HG03039 (cell line): ENCODE measurements at regions not wholly inside any gene's neighbourhood (a gene's known extent, or its start where the extent isn't known, plus 50 kb on each side); places are given as distances from the start of the nearest gene placed in this dataset.

ENCODE experiments used
- ATAC-seq: cut with Tn5 transposase; IDR thresholded peaks from one replicate; pipeline ENCODE4 v1.9.1; 2021; ENCODE audit warnings: mild to moderate bottlenecking, moderate library complexity; ENCODE audit not compliant: unreplicated experiment

DNA sequence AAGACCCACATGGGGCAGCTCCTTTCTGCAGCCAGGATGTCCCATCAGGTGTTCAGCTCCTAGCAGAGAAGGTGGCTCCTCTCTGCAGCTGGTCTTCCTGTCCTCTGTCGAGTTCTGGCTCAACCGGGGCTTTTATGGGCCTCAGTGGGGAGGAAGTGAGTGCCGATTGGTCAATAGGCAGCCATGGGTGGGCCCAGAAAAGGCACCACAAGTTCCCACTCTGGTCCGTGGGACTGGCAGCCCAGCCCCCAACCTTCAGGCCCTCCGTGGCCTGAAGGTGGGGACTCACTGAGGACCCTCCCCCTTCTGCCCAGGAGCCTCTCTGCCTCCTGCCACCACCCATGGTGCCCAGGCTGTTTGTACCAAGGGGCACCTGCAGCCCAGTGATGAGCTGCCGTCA, 161.7 kb upstream of the DUSP10 start:
- no peak for ATAC-seq

DNA sequence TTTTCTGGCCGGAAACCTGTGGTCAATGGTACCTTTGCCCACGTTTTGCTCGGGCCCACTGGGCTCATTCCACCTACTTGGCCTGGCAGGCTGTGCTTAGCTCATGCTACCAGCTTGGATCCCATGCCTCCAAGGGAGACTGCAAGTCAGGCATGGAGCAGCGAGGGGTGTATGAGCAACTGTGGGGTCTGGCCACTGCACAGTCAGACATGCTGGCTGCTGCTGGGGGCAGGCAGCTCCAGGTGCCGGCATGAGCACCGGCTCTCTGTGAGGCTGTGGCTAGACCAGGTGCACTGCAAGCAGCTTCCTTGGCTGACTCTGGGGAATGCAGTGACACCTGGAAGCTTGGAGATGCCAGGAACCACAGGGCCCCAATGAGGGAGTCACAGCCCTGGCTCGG, 161.1 kb upstream of the DUSP10 start:
- no peak for ATAC-seq

DNA sequence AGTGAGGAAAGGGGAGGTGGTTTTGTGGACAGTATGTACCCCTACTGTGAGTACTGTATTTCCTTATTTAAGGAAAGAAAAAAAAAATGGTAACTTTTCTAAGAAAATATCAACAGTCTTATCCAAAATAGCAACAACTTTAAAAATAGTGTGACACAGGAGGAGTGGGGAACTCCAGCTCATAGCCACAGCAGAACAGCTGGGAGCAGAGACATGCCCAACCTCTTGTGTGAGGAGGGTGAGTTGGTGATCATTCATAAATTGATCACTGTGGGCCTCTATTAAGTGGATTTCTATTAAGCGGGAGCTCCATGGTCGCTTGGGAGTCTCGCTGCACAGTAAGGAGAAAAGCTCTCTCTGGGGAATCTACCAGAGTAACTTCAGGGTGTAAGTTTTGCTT, 158.8 kb upstream of the DUSP10 start:
- no peak for ATAC-seq

DNA sequence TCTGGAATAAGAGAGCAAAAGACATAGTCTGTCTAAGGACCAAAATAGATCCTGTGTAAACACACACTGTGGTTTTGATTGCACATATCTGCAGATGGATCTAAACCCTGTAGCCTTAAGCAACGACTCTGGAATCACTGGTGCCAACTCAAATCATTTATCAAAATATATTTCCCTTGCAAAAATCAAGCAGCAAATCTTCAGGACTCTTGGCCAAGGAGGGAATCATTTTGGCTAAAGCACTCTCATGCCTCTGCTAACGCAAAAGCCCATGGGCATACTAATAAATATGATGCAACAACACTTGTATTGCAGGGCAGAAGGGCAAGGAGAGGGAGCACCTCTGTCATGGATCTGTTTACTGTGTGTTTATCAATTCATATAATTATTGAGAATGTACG, 155.4 kb upstream of the DUSP10 start:
- ATAC-seq: no peak

- no peak for ATAC-seq
Measured at GRCh38 chr1:221892301-221892830, 150.5 kb upstream of the DUSP10 start.

DNA sequence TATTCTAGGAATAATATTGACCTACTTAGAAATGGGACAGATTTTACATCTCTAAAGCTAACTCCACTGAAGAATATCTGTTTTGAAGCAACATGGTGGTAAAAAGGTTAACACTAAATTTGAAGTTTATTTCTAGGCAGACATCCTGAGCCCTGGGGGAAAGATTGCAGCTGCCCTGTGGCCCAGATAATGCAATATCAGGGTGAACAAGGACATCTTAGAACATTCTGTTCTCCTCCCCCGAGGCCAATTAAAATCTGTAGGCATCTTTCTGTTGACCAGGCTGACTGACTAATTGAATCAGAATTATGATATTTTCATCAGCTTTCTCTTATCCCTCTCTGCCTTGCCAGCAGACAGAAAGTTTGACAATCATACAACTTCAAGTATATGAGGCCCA, 149.8 kb upstream of the DUSP10 start:
- no peak for ATAC-seq

DNA sequence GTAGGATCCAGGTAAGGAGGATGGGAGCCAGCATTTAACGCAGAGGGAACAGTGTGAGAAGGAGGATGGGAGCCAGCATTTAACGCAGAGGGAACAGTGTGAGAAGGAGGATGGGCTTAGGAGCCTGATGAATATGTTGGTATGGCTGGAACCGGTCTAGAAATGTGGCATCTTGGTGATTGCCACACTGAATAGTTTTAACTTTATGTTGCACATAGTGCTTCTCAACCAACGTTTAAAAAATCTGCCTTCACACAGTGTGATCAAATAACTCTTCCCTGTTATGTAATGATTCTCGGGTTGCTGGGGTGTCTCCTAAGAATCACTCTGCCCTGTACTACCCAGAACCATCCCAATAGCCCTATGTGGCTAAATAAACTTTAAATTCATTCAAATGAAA, 146.9 kb upstream of the DUSP10 start:
- ATAC-seq: no peak

DNA sequence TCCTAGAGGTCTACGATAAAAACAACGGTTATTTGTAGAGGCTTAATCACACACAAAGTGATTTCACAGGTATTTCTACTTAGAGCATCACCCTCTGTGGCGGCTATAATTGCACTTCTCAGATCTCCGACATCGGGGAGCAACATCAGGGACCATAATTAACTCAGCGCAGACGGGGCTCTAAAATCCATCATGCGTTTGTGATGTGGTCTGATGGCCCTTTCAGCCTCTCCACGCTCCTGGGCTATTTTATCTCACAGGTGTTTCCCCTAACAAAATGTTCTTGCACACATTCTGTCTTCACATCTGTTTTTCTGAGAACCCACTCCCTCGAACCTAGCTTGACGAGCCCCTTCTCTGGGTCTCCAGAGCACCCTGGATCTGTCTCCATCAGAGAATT, 146.3 kb upstream of the DUSP10 start:
- no peak for ATAC-seq

DNA sequence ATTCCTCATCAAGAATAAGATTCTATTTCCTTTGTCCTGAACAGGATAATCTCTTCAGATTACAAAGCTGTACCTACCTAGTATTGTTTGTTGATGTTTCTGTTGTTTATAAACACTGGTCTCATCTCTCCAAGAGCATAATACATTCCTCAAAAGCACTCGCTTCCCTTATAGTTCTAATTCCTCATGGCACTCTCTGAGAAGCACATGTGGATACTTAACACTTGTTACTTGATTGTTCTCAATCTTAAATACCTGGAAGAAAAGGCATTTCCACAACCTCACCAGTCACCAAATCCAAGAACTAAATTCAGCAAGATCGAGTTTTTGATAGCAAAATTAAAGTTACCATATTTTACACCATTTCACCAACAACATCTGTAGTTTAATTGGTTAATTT, 145.9 kb upstream of the DUSP10 start:
- no peak for ATAC-seq

DNA sequence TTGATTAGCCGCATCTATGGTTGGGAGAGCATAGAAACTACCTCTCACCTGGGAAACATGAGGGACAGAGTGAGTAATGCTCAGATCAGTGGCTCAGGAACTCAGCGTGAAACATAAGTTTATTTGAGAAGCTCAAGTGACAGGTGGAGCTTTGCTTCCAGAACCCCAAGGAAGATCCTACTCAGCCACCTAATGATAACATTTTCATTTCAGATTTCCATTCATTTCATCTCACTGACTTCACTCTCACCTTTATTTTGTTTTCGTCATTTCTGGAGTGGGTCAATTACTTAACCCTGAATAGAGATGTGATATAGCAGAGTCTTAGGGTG, 145.5 kb upstream of the DUSP10 start:
- no peak for ATAC-seq

- ATAC-seq: no peak
Measured at GRCh38 chr1:221886743-221887414, 145.0 kb upstream of the DUSP10 start.

DNA sequence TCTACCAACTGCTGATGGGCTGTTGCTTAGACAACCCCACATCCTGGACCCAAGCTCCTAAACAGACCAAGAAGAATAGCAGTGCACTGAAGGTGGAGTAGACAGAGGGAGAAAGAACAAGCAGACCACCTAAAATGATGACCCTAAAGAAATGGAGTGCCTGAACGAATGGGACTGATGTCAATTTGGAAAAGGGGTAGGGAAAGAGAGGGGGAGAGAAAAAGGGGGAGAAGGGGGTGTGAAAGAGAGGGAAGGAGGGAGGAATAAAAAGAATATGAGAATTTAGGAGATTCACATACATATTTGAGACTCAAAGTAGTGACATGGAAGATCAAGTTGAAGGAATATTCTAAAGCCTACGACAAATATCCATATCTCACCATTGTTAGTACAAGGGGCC, 144.4 kb upstream of the DUSP10 start:
- no peak for ATAC-seq

GRCh38 chr1:221884821-221885220, 142.9 kb upstream of the DUSP10 start:
- ATAC-seq: no peak

DNA sequence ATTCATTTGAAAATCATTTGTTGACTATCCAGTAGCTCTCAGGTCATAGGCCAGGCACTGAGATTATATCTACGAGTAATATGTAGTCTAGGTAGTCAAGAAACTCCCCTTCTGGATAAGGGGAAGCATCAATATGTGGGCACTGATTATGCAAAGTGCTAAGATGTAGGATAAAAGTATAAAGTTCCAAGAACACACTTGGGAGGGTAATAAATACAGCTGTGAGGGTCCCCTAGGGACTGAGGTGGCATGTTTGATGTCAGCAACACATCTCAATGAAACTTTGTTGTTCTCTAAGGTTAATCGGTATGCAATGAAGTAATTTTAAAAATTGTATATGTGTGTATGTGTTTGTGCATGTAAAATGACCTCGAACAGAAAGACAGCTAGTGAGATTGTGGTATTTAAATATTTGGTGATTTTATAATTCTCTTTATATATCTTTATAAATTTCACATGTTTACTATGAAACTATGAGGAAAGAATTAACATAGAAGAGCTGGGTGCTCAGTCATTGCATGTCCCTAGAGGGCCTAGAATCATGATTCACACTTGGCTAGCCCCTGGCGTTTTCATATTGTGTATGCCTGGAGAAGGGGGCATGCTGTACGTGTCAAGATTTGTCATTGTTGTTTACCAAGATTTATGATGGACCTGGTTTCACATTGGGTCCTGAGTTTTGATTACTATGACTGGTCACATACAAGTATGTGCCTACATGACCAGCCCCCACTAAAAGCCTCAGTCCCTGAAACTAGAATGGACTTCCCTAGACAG, 140.1 kb upstream of the DUSP10 start:
- ATAC-seq: no peak

- ATAC-seq: no peak
Measured at GRCh38 chr1:221880182-221880581, 138.3 kb upstream of the DUSP10 start.

- peak; percentile 66 for ATAC-seq
Measured at GRCh38 chr1:221878134-221878533, 136.2 kb upstream of the DUSP10 start.

GRCh38 chr1:221877311-221877710, 135.4 kb upstream of the DUSP10 start:
- no peak for ATAC-seq

- ATAC-seq: no peak
Measured at GRCh38 chr1:221875004-221875330, 133.1 kb upstream of the DUSP10 start.

DNA sequence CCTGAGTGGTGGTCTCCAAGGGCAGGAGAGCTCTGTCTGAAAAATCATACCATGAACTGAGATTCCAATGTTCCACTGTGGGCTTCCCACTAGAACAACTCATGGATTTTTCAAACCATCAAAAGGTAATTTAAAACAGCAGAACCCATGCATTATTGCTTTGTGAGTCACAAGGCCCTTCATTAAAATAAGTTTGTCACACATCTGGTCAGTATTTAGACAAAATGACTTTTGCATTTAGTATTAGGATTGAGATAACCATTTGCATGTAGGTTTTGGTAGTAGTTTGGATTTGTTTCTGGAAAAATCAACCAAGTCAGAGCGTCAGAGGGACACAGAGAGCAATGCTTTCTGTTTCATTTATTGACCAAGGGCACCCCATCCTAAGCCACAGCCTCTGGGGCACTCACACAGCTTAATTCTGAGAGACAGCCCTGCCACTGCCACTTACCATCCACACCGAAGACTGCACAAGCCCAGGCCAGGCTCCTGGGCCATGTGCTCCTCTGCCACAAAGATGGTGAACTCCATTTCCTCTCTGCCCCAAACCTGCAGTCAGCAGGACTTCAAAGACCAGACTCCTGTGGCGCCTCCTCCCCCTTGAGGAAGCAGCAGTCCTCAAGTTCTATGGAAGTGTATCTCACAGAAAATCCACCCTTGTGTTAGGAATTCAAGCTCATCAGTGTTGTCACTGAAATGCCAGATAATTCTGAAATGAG, 132.6 kb upstream of the DUSP10 start:
- ATAC-seq: no peak

DNA sequence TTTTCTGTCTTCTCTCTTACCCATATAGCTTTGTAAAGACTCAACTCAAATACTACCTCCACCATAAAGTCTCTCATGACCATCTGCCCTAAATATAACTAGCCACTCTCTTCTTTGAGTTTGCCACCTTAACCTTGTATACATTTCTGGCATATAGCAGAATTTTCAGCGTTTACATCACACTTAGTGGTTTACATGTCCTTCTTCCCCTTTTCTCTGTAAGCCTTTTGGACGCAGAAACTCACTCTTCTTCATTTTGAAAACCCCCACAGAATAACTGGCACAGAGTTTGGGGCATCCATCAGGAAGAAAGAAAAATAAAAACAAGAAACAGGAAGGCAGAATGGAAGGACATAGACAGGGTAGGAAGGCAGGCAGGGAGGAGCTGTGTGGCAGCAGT, 131.8 kb upstream of the DUSP10 start:
- ATAC-seq: no peak

GRCh38 chr1:221871056-221871455, 129.2 kb upstream of the DUSP10 start:
- no peak for ATAC-seq

- ATAC-seq: no peak
Measured at GRCh38 chr1:221869779-221870178, 127.9 kb upstream of the DUSP10 start.
